C4-2B (cell line): ENCODE measurements at regions not wholly inside any gene's neighbourhood (a gene's known extent, or its start where the extent isn't known, plus 50 kb on each side); places are given as distances from the start of the nearest gene placed in this dataset.

Source experiments
- H3K27ac ChIP-seq: fragments of 450-650 bp; 2 replicates; pipeline ENCODE4 v1.5.1; 2017
- CTCF ChIP-seq: fragments of 450-650 bp; conservative IDR thresholded peaks from 2 replicates; pipeline ENCODE4 v1.5.1; 2017; ENCODE audit warnings: mild to moderate bottlenecking
- ZFX ChIP-seq: fragments of 450-650 bp; IDR thresholded peaks from 2 replicates; pipeline ENCODE4 v1.6.1; 2017

GRCh38 chr11:31882951-31883392 lies 71.8 kb upstream of the PAX6 start:
- no peak overlapping the region for H3K27ac ChIP-seq
- TF ChIP-seq CTCF, result no peak

- H3K27ac ChIP-seq, result no peak overlapping the region
- no peak for TF ChIP-seq CTCF
- TF ChIP-seq ZFX, result no peak
Observed at GRCh38 chr11:31881825-31882224, 70.7 kb upstream of the PAX6 start.

- H3K27ac ChIP-seq, result no peak overlapping the region
- TF ChIP-seq CTCF (no peak), ZFX (no peak)
Observed at GRCh38 chr11:31879681-31880080, 68.6 kb upstream of the PAX6 start.

GRCh38 chr11:31877863-31878262 lies 66.7 kb upstream of the PAX6 start:
- H3K27ac ChIP-seq, result no peak overlapping the region
- TF ChIP-seq CTCF, result no peak
- no peak for TF ChIP-seq ZFX

- H3K27ac ChIP-seq, result no peak overlapping the region
- no peak for TF ChIP-seq CTCF
- no peak for TF ChIP-seq ZFX
Observed at GRCh38 chr11:31877083-31877482, 66.0 kb upstream of the PAX6 start.

- TF ChIP-seq CTCF, result no peak
- no peak for TF ChIP-seq ZFX
Observed at GRCh38 chr11:31875866-31876560, 64.9 kb upstream of the PAX6 start.

GRCh38 chr11:31874631-31875191 lies 63.6 kb upstream of the PAX6 start:
- TF ChIP-seq CTCF, result no peak
- no peak for TF ChIP-seq ZFX
- no peak overlapping the region for H3K27ac ChIP-seq

More at GRCh38 chr11:31875866-31876560, 64.9 kb upstream of the PAX6 start:
- no peak overlapping the region for H3K27ac ChIP-seq
